ENCODE measurements at regions not wholly inside any gene's neighbourhood (a gene's known extent, or its start where the extent isn't known, plus 50 kb on each side); places are given as distances from the start of the nearest gene placed in this dataset.

DNA sequence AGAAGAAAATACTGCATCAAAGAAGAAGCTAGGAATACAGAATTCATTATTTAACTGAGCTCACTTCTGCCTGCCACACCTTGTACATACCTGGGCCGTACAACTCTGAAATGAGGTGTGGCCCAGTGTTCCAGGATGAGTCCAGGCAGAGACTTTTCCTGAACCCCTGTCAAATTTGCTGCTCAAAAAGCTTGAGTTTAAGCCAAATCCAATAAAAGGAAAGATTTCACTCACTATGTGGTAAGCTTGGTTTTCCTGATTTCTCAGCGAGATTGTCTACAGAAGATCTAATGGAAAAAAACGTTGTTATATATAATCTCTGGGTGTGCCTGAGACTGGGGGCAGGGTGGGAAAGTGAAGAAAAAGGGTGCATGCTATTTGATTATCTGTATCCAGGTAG, 72.1 kb upstream of the EGFR start:
- TF ChIP-seq EZH2 (IDR thresholded peaks at IDR 0.05; ENCODE audit: low read length) (no peak), CTCF (optimal IDR thresholded peaks at IDR 0.05 in 1 of 3, IDR thresholded peaks at IDR 0.05 in 1 of 3, conservative IDR thresholded peaks at IDR 0.05 in 1 of 3; ENCODE audit: extremely low read depth in 1 of 3, insufficient read depth in 2 of 3, low read length in 3 of 3) (no peak)
